ENCODE measurements at regions not wholly inside any gene's neighbourhood (a gene's known extent, or its start where the extent isn't known, plus 50 kb on each side); places are given as distances from the start of the nearest gene placed in this dataset.
"Not testable (repeated sequence)": the region's sequence is repeated elsewhere in the genome, so short reads cannot be mapped to it uniquely, and the experiment has no call there.

DNA sequence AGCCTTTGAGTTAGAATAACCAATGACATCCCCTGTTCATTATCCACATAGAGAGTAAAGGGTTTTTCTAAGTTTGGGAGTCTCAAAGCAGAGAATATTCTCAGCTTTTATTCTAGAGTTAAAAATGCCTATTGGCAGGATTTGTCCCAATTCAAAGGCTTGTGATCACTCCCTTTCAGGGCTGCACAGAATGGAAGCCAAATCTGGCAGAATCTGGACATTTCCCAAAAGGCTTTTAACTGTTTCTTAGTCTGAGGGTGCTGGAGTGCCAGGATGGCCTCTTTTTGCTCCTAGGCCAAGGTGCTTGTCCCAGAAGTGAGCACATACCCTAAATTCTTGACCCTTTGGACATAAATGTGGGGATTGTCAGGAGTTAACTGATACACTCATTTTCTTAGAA is 556.6 kb downstream of the DOK5 start:
- DNase-seq, result no peak

DNA sequence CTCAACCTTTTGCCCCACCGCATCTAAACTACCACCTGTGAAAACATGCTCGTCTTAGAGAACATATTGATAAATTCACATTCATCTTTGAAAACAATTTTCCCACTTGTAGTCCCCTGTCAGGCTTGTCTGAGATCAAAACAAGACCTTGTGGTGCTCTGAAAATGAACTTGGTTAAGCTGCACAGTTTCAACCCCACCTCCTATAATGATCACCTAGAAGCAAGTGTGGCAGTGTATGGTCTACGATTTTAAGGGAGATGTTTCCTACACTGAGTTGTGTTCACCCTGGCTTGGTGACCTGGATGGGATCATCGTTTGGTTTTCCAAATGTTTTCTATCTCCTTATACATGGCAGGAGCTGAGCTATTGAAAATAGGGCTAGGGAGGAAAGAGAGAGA is 539.4 kb downstream of the DOK5 start:
- no peak for DNase-seq

DNA sequence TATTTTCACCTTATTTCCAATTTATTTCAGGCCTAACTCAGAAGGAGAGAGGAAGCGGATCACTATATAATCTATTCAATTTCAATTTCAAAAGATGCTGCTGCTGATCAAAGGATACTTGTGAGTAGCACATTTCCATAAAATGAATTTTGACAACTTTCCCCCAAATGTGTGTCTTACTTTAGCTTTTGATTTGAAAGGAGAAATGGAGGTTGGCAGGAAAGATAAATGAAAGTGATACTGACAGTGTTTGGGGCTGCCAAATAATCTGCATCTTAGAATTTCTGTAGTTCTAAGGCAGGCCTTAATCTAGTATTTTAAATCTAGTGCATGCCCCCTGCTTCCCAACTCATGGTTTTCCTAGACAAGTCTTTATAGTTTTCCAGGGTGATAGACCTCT is 535.4 kb downstream of the DOK5 start:
- DNase-seq, result no peak

DNA sequence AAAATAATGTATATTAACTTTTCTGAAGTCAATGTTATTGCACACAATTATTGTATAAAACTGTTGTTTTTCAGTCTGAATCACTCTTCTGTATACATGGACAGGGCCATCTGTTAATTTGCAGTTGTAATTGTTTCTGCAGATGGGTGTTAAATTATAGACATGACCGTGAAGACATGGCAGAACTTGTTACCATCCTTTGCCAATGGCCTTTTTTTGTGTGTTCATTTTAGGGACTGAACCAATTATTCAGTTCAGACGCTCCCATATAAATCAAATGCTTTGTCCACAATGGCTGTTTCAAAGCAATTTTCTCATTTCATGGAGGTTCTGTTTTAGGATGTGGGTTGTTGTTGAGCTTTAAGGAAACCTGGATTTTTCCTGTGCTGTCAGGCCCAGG is 533.7 kb downstream of the DOK5 start:
- DNase-seq, result no peak

DNA sequence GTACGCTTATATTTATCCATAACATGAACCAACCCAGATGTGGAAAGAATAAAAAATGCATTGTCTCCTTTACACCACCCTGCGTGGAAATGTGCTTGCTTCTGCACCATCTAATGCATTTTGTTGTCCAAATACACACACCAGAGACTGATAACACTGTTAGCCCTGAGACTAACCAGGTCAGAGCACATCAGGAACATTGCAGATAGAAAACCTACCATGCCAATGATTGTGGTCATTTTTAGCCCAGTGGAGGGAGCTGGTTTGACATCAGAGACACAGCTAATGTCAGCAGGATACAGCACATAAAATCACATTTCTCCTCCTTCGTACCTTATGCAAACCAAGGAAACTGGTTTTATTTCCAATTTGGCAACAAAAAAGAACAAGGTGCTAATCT is 528.7 kb downstream of the DOK5 start:
- DNase-seq, result peak; percentile 2

DNA sequence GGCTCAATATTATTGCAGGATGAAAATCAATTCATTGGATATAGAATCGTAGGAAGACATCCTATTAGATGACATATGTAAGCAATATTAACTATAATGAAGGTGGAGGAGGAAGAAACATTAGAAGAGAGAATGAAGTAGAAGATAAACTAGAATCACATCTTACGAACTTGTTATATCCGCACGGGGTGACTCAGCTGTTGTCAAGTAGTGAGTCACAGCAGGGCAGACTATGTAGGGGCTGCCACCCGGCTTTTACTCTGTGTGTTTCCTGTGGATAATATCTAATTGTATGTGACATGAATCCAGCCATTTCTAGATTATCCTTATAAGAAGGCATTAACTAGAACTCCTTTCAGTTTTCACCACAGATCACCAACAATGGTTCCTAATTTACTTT is 520.2 kb downstream of the DOK5 start:
- DNase-seq, result no peak

DNA sequence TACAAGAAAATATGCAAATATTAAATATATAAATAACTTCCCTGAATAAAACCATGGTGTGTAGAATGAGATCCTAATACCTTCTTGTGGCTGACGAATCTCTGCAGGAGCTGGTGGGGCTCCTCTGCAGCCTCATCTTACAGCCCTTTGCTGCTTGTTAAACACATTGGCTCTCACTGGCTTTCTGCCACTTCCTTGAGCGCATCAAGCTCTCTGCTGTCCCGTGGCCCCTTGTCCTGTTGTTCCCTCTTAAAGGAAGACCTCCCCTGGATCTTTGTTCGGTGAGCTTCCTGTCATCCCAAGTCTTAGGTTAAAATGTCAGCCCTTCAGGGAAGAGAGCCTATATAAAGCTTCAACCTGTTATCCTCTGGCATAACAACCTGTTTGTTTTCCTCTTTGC is 519.6 kb downstream of the DOK5 start:
- DNase-seq, result no peak

DNA sequence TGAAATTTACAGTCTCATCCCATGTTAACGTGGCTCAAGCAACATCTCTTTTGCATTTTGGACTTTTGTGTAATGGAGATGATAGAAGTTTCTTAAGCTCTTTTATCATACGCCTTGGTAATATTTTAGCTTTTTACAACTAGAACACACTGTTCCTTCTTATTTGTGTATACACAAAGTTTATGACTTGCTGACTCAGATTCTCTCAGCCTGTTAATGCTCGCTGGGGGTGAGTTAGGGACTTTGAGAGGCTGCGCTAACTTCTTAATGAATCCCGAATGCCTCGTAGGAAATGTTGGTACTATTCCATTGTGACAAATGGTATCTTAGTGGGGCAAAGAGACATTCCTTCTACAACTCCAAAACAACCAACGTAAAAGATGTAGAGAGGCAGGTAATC is 509.7 kb downstream of the DOK5 start:
- no peak for DNase-seq

DNA sequence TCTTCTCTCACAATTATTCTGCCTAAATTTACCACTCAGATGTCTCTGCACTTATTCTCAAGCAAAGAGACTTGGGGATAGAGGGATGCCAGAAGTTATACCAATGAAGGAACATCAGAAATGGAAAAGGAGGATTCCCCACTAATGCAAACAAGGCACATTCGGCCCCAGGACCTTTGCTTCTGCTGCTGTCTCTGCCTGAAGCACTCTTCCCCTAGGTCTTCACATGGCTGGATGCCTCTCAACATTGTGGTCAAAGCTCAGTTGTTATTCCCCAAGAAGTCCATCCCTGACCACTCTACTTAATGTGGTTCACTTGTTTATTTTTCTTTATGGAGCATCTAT is 508.7 kb downstream of the DOK5 start:
- no peak for DNase-seq

DNA sequence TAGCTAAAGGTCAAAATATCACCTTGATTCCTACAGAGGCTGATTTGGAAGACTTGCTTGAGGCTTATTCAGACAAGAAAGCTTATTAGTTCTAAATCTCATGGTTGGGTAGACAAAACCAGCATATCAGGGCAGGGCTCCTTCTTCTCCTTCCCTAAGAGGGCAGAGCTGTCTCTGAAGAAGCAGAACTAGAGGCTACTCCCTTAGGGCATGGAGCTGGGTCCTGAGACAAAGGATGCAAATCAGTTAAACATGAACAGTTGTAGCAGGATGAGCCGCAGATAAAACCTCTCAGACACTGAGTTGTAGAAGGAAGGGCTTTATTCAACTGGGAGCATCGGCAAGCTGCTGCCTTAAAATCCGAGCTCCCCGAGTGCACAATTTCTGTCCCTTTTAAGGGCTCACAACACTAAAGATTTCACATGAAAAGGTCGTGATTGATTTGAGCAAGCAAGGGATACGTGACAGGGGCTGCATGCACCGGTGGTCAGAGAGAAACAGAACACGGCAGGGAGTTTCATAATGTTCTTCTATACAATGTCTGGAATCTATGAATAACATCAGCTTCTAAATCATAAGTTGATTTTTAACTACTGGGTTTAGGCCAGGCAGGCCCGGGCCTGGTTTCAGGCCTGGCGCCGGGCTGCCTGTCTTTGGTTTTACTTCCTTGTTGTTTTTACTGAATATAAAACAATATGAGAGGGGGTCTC is 508.2 kb downstream of the DOK5 start:
- DNase-seq, result not testable (repeated sequence)

DNA sequence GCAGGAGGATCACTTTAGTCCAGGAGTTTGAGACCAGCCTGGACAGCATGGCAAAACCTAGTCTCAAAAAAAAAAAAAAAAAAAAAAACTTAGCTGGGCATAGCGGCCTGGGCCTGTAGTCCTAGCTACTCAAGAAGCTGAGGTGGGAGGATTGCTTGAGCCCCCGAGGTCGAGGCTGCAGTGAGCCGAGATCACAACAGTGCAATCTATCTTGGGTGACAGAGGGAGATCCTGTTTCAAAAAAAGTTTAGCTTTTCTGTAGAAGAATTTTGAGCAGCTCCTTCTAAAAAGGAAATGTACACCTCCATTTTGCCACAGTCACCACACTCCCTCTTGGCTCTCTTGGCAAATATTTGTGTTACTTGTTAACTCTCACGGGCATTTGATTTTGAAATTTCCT is 505.8 kb downstream of the DOK5 start:
- no peak for DNase-seq

DNA sequence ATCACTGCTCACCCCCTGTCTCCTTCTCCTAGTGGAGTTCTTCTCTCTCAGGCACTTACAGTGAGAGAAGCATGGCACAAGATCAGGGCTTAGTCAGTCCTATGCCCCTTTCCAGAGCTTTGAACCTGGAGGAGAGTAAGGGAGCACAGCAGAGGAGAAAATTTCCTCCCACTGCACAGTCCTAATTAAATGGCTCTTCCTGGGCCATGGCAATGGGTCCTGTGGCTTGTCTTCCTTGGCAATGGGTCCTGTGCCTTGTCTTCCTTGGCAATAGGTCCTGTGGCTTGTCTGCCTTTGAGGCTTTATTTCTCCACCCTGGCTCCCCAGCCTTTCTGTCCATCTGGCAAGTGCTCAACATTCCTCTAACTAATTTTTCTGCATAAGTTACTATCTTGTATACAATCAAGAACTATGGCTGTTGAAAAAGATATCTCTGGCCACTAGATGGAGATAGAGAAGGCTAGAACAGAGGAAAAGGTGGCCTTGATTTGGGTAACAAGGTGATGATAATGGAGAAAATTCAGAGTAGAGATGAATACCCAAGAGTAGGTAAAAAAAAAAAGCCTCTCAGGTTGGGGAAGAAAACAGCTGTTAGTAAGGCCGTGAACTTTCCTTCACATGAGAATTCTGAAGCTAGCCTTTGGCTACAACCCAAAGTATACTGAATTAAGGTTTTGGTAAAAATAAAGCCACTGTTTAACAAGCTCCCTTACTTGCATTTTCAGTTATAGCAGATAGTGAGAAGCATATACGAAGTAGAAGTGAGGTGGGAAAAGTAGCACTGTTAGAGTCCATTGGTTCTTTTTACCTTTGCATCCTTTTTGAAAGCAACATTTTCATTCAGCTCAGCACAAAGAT is 504.9 kb downstream of the DOK5 start:
- DNase-seq, result peak; percentile 33

DNA sequence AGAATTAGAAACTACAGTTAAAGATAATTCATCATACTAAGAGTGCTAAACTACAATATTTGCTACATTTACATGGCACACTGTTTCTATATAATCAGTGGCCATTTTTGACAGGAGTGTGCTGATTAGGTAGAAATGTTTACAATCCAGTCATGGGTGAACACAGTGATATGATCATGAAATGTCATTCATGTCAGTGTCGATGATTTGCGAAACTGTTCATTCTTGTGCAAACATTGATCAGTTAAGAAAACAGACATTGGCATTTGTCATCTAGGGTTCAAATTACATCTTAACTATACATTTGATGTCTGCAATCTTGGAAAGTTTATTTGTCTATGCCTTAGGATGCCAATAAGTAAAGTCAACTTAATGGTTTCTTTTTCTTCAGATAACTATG is 474.9 kb downstream of the DOK5 start:
- DNase-seq, result no peak

DNA sequence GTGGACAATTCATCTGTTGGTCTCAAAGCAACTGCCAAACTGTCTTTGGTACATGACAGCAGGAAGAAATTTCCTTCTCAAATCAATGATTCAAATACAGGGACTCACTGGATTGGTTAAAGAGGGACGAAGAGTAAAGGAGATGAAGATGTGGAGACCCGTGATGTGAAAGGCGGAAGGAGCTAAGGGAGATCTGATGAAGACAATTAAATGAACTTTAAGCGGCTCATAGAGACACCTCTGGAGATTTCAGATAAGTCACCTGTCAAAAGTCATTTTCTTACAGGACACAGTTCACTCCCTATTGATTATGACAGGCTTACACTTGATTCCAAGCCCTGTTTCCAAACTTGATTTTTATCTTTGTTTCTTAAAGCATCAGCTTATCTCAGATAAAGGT is 466.3 kb downstream of the DOK5 start:
- no peak for DNase-seq

DNA sequence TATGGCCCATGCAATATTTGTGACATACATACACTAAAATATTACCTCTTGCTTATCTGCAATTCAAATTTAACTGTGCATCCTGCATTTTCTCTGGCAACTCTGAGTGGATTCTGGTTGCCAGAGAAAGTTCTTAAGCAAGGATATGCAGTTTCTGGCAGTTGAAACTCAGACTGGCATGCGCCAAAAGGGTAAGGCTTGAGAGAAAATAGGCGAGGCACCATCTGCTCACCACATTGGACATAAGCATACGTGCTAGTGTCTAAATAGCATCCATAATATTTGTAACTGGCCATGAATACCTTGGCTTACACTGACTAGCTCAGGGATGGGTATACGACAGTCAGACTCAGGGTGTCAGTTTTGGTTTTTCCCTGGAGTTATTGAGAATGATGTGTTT is 465.1 kb downstream of the DOK5 start:
- no peak for DNase-seq

DNA sequence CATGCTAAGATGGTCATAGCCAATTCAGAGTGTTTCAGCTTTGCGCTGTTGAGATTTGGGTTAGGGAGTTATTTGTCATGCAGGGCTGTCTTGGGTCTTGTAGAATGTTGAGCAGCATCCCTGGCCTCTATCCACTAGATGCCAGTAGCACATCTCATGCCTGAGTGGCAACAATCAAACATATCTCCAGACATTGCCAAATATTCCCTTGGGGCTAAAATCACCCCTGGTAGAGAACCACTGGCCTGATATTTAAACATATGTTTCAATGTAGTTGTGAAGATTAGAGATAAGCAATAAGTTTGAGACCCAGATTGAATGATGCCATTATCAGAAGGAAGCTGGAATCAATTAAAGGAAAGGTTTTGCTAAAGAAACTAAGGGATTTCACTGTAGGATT is 463.3 kb downstream of the DOK5 start:
- DNase-seq, result no peak

DNA sequence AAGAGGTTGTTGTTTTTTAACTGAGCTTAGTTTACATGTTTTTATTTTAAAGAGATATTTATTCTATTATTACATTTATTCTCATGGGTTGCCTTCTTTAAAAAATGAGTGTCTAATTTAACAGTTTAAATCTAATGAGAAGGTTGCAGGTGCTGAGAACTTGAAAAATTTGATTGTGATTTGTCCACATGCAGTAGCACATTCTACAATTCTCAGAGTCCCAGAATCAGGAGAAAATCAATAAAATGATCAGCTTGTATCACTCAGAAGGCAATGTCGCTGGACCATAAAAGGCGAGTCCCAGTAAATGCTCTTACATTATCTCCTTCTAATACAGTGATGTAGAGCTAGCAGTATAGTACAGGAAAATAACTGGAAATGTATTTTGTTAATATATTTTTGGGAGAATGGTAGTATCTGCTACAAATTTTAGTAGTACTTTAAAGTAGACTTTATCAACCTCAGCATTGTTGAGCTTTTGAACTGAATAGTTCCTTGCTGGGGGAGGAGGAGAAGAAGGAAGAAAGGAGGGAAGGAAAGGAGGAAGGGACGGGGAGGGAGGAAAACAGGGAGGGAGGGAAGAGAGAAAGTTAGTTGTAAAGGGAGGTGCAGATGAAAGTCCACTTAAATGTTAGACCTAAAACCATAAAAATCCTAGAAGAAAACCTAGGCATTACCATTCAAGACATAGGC is 458.0 kb downstream of the DOK5 start:
- DNase-seq, result no peak

DNA sequence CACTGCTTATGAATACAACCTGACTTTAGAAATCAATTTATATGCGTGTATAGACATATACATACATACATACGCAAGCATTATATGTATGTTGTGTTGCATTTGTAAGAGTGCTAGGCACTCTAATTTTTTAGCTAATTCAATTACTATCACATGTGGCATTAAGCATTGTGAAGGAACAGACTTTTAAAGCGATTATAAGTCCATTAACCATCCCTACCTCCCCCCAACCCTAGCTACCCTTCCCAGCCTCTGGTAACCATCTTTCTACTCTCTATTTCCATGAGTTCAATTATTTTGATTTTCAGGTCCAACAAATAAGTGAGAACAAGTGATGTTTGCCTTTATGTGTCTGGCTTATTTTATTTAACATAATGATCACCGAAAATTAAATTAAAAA is 453.8 kb downstream of the DOK5 start:
- DNase-seq, result no peak

DNA sequence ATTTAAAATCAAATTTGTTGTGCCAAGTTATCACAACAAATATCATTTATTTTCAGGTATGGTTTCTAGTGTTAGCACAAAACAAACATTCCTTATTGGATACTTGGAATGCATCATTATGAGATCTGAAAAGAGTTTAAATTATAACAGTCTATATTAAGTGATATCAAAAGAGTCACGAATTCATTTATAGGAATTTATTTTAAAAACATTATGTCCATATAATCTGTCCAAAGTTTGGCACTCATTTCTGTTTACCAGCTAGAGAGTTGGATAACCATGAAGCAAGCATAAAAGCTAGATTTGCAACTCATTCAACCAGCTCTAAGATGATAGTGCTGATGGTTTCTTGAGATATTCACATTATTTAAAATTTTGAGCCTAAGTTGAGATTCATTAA is 453.2 kb downstream of the DOK5 start:
- DNase-seq, result no peak

DNA sequence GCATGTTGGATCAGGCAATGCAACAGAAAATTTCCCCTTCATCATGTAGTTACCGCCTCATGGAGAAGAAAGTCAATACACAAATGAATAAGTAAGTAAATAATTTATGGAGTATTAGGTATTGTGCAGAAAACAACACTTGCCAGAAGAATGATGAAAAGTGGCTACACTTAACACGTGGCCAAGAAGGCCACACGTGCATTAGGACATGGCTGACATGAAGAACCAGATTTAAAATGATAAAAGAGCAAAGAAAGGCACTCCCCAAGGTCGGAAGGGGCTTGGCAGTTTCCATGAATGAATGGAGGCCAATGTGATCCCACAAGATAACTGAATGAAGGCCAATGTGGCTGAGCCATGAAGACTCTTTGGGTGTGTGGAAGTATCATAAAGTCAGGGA is 447.2 kb downstream of the DOK5 start:
- DNase-seq, result no peak

DNA sequence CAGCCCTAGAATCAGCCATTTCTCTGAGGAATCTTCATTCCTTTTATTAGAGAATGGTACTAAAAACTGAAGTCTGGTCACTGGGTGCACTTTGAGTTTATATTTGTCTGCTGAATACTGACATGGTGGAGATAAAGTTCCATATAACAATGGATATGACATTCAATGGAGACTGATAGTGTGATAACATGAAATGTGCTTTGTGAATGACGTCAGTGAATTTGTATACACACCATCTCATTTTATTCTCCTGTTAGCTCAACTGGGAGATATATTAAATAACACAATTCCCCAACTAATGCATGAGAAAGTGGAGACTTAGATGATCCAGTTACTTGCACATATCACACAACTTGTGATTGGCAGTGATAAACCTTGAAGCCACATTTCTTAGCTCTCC is 446.7 kb downstream of the DOK5 start:
- DNase-seq, result no peak

DNA sequence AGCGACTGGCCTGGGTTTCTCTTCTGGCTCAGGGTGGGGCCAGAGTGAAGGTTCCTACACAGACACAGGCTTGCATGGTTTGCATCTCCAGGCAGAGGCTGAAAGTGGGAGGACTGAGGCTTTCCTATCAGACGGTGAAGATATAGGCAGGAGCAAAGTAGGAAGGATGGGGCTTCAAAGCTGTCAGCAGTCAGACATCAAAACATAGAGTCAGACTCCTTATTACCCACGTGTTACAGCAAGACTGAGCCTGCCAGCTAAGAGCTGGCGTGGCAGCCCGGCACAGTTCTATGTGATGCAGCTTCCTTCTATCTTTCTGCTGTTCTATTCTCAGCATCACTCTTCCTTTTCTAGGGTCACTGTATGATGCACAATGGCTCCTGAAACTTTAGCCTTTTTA is 445.1 kb downstream of the DOK5 start:
- DNase-seq, result no peak

DNA sequence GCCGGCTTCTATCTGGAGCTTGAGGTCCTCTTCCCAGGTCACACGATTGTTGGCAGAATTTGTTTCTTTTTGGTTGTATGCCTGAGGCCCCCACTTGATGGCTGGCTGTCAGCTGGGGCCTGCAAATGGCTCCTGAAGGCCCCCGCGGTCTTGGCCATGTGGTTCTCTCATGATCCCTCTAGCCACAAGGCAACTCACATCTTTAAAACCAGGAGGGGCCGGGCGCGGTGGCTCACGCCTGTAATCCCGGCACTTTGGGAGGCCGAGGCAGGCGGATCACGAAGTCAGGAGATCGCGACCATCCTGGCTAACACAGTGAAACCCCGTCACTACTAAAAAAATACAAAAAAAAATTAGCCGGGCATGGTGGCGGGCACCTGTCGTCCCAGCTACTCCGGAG is 443.6 kb downstream of the DOK5 start:
- not testable (repeated sequence) for DNase-seq

DNA sequence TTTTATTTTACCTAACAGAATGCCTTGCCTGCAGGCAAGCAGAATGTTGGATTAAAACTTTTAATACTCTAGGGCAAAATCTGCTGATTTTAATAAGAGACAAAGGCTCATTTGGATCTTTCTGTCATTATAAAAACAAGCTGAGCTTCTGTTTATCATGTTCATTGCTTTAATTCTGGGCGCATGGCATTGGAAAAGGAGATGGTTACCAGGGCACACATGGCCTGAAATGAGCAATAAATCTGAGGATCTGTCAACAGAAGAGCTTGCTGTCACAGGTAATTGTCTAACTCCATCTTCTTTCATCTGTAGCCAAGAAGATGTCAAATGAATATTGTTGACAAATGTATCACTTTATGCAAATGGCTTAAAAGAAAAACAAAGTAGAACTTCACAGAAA is 439.6 kb downstream of the DOK5 start:
- DNase-seq, result no peak

Data from OCI-M1 (cell line).